SK-N-SH (cell line): ENCODE measurements at regions not wholly inside any gene's neighbourhood (a gene's known extent, or its start where the extent isn't known, plus 50 kb on each side); places are given as distances from the start of the nearest gene placed in this dataset.

ENCODE experiments used
- CTCF ChIA-PET: fragments of 300-600, 350-600 bp; formaldehyde crosslinking; extraction: SDS; loops from one replicate; lab custom pipeline; 2021; lab: Yijun Ruan, JAX
- POLR2A ChIA-PET: fragments of 350-600 bp; sonication (Branson Sonifier 250); formaldehyde crosslinking; extraction: SDS; loops from one replicate; lab custom pipeline; 2020; ENCODE audit warnings: antibody characterized with exemption, inconsistent platforms; lab: Yijun Ruan, JAX
- DNase-seq: peaks from one replicate; pipeline ENCODE4 v3.0.0; 2012
- H2AFZ ChIP-seq: fragments of 200-600 bp; sonication (generic); 2 replicates; pipeline ENCODE4 v1.8.1; 2016; ENCODE audit warnings: antibody characterized with exemption, mild to moderate bottlenecking, low read depth
- H3F3A ChIP-seq: fragments of 200-600 bp; sonication (generic); replicated peaks from 2 replicates; pipeline ENCODE3; 2016; ENCODE audit warnings: antibody characterized with exemption, mild to moderate bottlenecking; ENCODE audit not compliant: insufficient read depth
- H3K27ac ChIP-seq, 2 experiments: fragments of 200-500 bp in 1 of 2; fragments of 200-600 bp in 1 of 2; sonication (Bioruptor generic) in 1 of 2; sonication (generic), shearing (Covaris generic) in 1 of 2; 2 replicates each; pipeline versions ENCODE4 v1.5.1 to v1.6.1; 2014 to 2016; ENCODE audit warnings: low read depth in 2 of 2, inconsistent platforms in 1 of 2, low read length in 1 of 2, mild to moderate bottlenecking in 1 of 2, mixed read lengths in 1 of 2
- H3K27me3 ChIP-seq: fragments of 200-600 bp; sonication (generic), shearing (Covaris generic); 2 replicates; pipeline ENCODE4 v1.6.1; 2016; ENCODE audit warnings: mixed run types; ENCODE audit not compliant: insufficient read depth
- H3K36me3 ChIP-seq, 2 experiments: fragments of 200-500 bp in 1 of 2; fragments of 200-600 bp in 1 of 2; sonication (Bioruptor generic) in 1 of 2; sonication (generic) in 1 of 2; replicated peaks in 1 of 2; 2 replicates each; pipeline versions ENCODE3 to v1.5.1; 2014 to 2016; ENCODE audit warnings: low read length in 1 of 2, mild to moderate bottlenecking in 1 of 2; ENCODE audit not compliant: insufficient read depth in 2 of 2, control insufficient read depth in 1 of 2
- H3K4me1 ChIP-seq, 2 experiments: fragments of 200-500 bp in 1 of 2; fragments of 200-600 bp in 1 of 2; sonication (Bioruptor generic) in 1 of 2; sonication (generic), shearing (Covaris generic) in 1 of 2; 2 replicates each; pipeline versions ENCODE4 v1.5.1 to v1.6.1; 2014 to 2016; ENCODE audit warnings: low read depth in 1 of 2, low read length in 1 of 2, mixed run types in 1 of 2; ENCODE audit not compliant: insufficient read depth in 2 of 2, control insufficient read depth in 1 of 2
- H3K4me2 ChIP-seq: fragments of 200-600 bp; sonication (generic), shearing (Covaris generic); 2 replicates; pipeline ENCODE4 v1.6.1; 2017; ENCODE audit warnings: mixed run types
- H3K4me3 ChIP-seq, 2 experiments: fragments of 200-500 bp in 1 of 2; fragments of 200-600 bp in 1 of 2; sonication (Bioruptor generic) in 1 of 2; sonication (generic), shearing (Covaris generic) in 1 of 2; 2 replicates each; pipeline versions ENCODE4 v1.5.1 to v1.8.1; 2014 to 2016; ENCODE audit warnings: low read depth in 2 of 2, inconsistent platforms in 1 of 2, low read length in 1 of 2, mild to moderate bottlenecking in 1 of 2, mixed read lengths in 1 of 2, moderate library complexity in 1 of 2
- H3K79me2 ChIP-seq: fragments of 200-600 bp; sonication (generic); 2 replicates; pipeline ENCODE4 v1.8.1; 2017; ENCODE audit warnings: mild to moderate bottlenecking; ENCODE audit not compliant: insufficient read depth
- H3K9ac ChIP-seq: fragments of 200-600 bp; sonication (generic); 2 replicates; pipeline ENCODE4 v1.6.1; 2017; ENCODE audit warnings: mixed run types
- H3K9me2 ChIP-seq: fragments of 200-600 bp; sonication (generic); 2 replicates; pipeline ENCODE4 v1.6.1; 2017; ENCODE audit warnings: mixed run types
- H3K9me3 ChIP-seq: fragments of 200-600 bp; sonication (generic); 2 replicates; pipeline ENCODE4 v1.6.1; 2017; ENCODE audit warnings: mixed run types, mild to moderate bottlenecking, moderate library complexity
- H4K20me1 ChIP-seq: fragments of 200-600 bp; sonication (generic); 2 replicates; pipeline ENCODE4 v1.6.1; 2017; ENCODE audit warnings: mild to moderate bottlenecking, mixed run types; ENCODE audit not compliant: insufficient read depth
- CHD2 ChIP-seq: fragments of 150-350 bp; IDR thresholded peaks from 2 replicates; pipeline ENCODE4 v1.6.1; 2018; ENCODE audit warnings: low read length; ENCODE audit not compliant: partially characterized antibody
- ELF1 ChIP-seq: IDR thresholded peaks from 2 replicates; pipeline ENCODE4 v1.4.0; 2012
- EP300 ChIP-seq, 2 experiments: IDR thresholded peaks; 2 replicates each; pipeline versions ENCODE4 v1.4.0 to v1.6.1; 2012; ENCODE audit warnings: borderline replicate concordance in 1 of 2, low read depth in 1 of 2, low read length in 1 of 2
- EZH2phosphoT487 ChIP-seq: fragments of 200-600 bp; sonication (generic); IDR thresholded peaks from 2 replicates; pipeline ENCODE4 v1.6.1; 2017; ENCODE audit warnings: low read depth, mixed run types, mild to moderate bottlenecking, antibody characterized with exemption, moderate library complexity, borderline replicate concordance
- FOSL2 ChIP-seq: IDR thresholded peaks from 2 replicates; pipeline ENCODE4 v1.4.0; 2012; ENCODE audit warnings: low read depth, mild to moderate bottlenecking, moderate library complexity, borderline replicate concordance
- FOXJ3 ChIP-seq: sonication (generic); formaldehyde crosslinking; IDR thresholded peaks from 2 replicates; pipeline ENCODE4 v1.5.1; 2020; ENCODE audit warnings: mild to moderate bottlenecking, missing genetic modification reagents
- GABPA ChIP-seq: IDR thresholded peaks from 2 replicates; pipeline ENCODE4 v1.4.0; 2012; ENCODE audit warnings: low read depth, mild to moderate bottlenecking
- GATA2 ChIP-seq: sonication (generic); formaldehyde crosslinking; IDR thresholded peaks from 2 replicates; pipeline ENCODE4 v1.5.0; 2020; ENCODE audit warnings: mild to moderate bottlenecking, missing genetic modification reagents
- MAX ChIP-seq: IDR thresholded peaks from 2 replicates; pipeline ENCODE4 v1.4.0; 2012; ENCODE audit warnings: low read depth
- MEF2A ChIP-seq: IDR thresholded peaks from 2 replicates; pipeline ENCODE4 v1.4.0; 2012; ENCODE audit warnings: low read depth, borderline replicate concordance
- MXI1 ChIP-seq: IDR thresholded peaks from 2 replicates; pipeline ENCODE4 v1.6.1; 2012; ENCODE audit warnings: mild to moderate bottlenecking, low read depth, low read length, improper control_type of control experiment
- POLR2AphosphoS5 ChIP-seq: IDR thresholded peaks from 2 replicates; pipeline ENCODE4 v1.6.1; 2012; ENCODE audit warnings: low read depth, low read length
- RAD21 ChIP-seq: IDR thresholded peaks from 2 replicates; pipeline ENCODE4 v1.6.1; 2012; ENCODE audit warnings: mild to moderate bottlenecking, low read length
- REST ChIP-seq: IDR thresholded peaks from 2 replicates; pipeline ENCODE4 v1.6.1; 2012; ENCODE audit warnings: mild to moderate bottlenecking, low read depth, low read length, moderate library complexity
- SIN3A ChIP-seq: IDR thresholded peaks from 2 replicates; pipeline ENCODE4 v1.6.1; 2012; ENCODE audit warnings: low read depth, mild to moderate bottlenecking, low read length, moderate library complexity, borderline replicate concordance
- SMC3 ChIP-seq: IDR thresholded peaks from 2 replicates; pipeline ENCODE4 v1.6.1; 2012; ENCODE audit warnings: low read depth, low read length, improper control_type of control experiment
- TAF1 ChIP-seq: IDR thresholded peaks from 2 replicates; pipeline ENCODE4 v1.6.1; 2012; ENCODE audit warnings: low read depth, mild to moderate bottlenecking, low read length, moderate library complexity, borderline replicate concordance
- TCF12 ChIP-seq: IDR thresholded peaks from 2 replicates; pipeline ENCODE4 v1.4.0; 2012
- TEAD4 ChIP-seq: IDR thresholded peaks from 2 replicates; pipeline ENCODE4 v1.4.0; 2012; ENCODE audit warnings: mild to moderate bottlenecking, borderline replicate concordance; ENCODE audit not compliant: insufficient read depth
- WGBS: methylation state at CpG from one replicate; pipeline ENCODE4 v1.1.6; 2017; ENCODE audit warnings: low lambda C conversion rate; 5-methylcytosine and 5-hydroxymethylcytosine counted together

GRCh38 chr6:165937564-165938358 lies 229.9 kb downstream of the TBXT start:
- no peak overlapping the region for H3K27ac ChIP-seq
- no peak overlapping the region for H2AFZ ChIP-seq
- no peaks in the 10 kb centered on the region for H3K4me1 ChIP-seq
- DNase-seq, result no peak
- no peak overlapping the region for H3K4me2 ChIP-seq
- H3K4me3 ChIP-seq, result no peak overlapping the region
- 12% methylated on average over 3 of the region's 3 CpGs for WGBS
- no peaks in the 10 kb centered on the region for H3K79me2 ChIP-seq
- H3K27me3 ChIP-seq, result no peaks in the 10 kb centered on the region
- POLR2A ChIA-PET, result no interaction called here
- H3K9ac ChIP-seq, result no peak overlapping the region
- no peak for TF ChIP-seq GABPA
- no peak for TF ChIP-seq EZH2phosphoT487
- no peak for TF ChIP-seq FOSL2
- TF ChIP-seq CHD2, result no peak
- no peak for TF ChIP-seq GATA2 (CRISPR knock-in tag)
- TF ChIP-seq SIN3A, result no peak
- no peak for TF ChIP-seq TEAD4
- no peak for TF ChIP-seq TAF1
- TF ChIP-seq MAX, result no peak
- H3K9me2 ChIP-seq, result no peaks in the 10 kb centered on the region
- no peaks in the 10 kb centered on the region for H3K36me3 ChIP-seq
- CTCF ChIA-PET, result interaction anchor here (1.1 to 1.2 kb wide), 2 partner anchors 53 to 150 kb away, joined by 3 to 6 read pairs; no protein-coding TSS in a partner anchor
- H4K20me1 ChIP-seq, result no peaks in the 10 kb centered on the region
- no peaks in the 10 kb centered on the region for H3K9me3 ChIP-seq
- H3F3A ChIP-seq, result no peaks in the 10 kb centered on the region

- H3K79me2 ChIP-seq, result no peaks in the 10 kb centered on the region
- 41% methylated on average over 4 of the region's 4 CpGs for WGBS
- TF ChIP-seq ELF1, result no peak
- no peak for TF ChIP-seq MXI1
- ChIA-PET POLR2A (no interaction called here), CTCF (interaction anchor here (1.2 kb wide), 1 partner anchor 52 kb away, joined by 6 read pairs; no protein-coding TSS in a partner anchor)
- H3K4me1 ChIP-seq, result no peaks in the 10 kb centered on the region
- H4K20me1 ChIP-seq, result no peaks in the 10 kb centered on the region
- no peak overlapping the region for H3K4me3 ChIP-seq
- no peak overlapping the region for H3K27ac ChIP-seq
- H3K9me2 ChIP-seq, result no peaks in the 10 kb centered on the region
- no peak overlapping the region for H3K4me2 ChIP-seq
- no peaks in the 10 kb centered on the region for H3F3A ChIP-seq
- DNase-seq, result no peak
- H2AFZ ChIP-seq, result no peak overlapping the region
- no peaks in the 10 kb centered on the region for H3K27me3 ChIP-seq
- no peaks in the 10 kb centered on the region for H3K36me3 ChIP-seq
- H3K9me3 ChIP-seq, result no peaks in the 10 kb centered on the region
- no peak overlapping the region for H3K9ac ChIP-seq
Observed at GRCh38 chr6:165936660-165937059, 231.0 kb downstream of the TBXT start.

- Histone ChIP-seq H3K36me3 (no peaks in the 10 kb centered on the region), H3K79me2 (no peaks in the 10 kb centered on the region), H3K4me2 (no peak overlapping the region), H2AFZ (no peak overlapping the region), H4K20me1 (no peaks in the 10 kb centered on the region), H3F3A (no peaks in the 10 kb centered on the region), H3K9me3 (no peaks in the 10 kb centered on the region), H3K4me1 (no peaks in the 10 kb centered on the region), H3K4me3 (no peak overlapping the region), H3K9ac (no peak overlapping the region), H3K9me2 (no peaks in the 10 kb centered on the region), H3K27me3 (no peaks in the 10 kb centered on the region), H3K27ac (no peak overlapping the region)
- ChIA-PET CTCF (interaction anchor here (1.2 kb wide), 1 partner anchor 52 kb away, joined by 6 read pairs; no protein-coding TSS in a partner anchor), POLR2A (no interaction called here)
- no peak for DNase-seq
- WGBS, result 16% methylated on average over 3 of the region's 3 CpGs
- TF ChIP-seq EP300 (IDR thresholded peaks at IDR 0.05; ENCODE audit: borderline replicate concordance in 1 of 2, low read depth in 1 of 2, low read length in 1 of 2) (no peak), TCF12 (no peak), ELF1 (no peak), EZH2phosphoT487 (no peak), FOXJ3 (CRISPR knock-in tag) (no peak), MXI1 (no peak), SMC3 (no peak), MEF2A (no peak), FOSL2 (no peak), RAD21 (no peak), POLR2AphosphoS5 (no peak), REST (no peak)
Observed at GRCh38 chr6:165936096-165936495, 231.6 kb downstream of the TBXT start.
